H1 (cell line): ENCODE measurements at regions not wholly inside any gene's neighbourhood (a gene's known extent, or its start where the extent isn't known, plus 50 kb on each side); places are given as distances from the start of the nearest gene placed in this dataset.
A peak's percentile ranks its signal among the peaks of the same experiment; 100 is the strongest.

Experiments
- CTCF ChIA-PET: fragments of 300-600 bp; sonication (Branson Sonifier 250); formaldehyde crosslinking; loops from one replicate; lab custom pipeline; 2021; ENCODE audit not compliant: partially characterized antibody; lab: Charles Lee
- POLR2A ChIA-PET: fragments of 300-600 bp; sonication (Branson Sonifier 250); formaldehyde crosslinking; loops from one replicate; lab custom pipeline; 2021; ENCODE audit warnings: inconsistent platforms; ENCODE audit not compliant: partially characterized antibody; lab: Charles Lee
- DNase-seq, 2 experiments: peaks; one replicate each; pipeline versions ENCODE4 v3.0.0 to v3.0.0-alpha.2; 2010 to 2022; ENCODE audit warnings: low spot score in 2 of 2, low read depth in 1 of 2, mixed read lengths in 1 of 2
- FAIRE-seq: peaks from 2 replicates; lab custom pipeline; 2011; peaks lifted over from hg19 to GRCh38; lab: Jason Lieb, UNC
- H2AFZ ChIP-seq: 2 replicates; pipeline ENCODE4 v1.8.1; 2012; ENCODE audit warnings: low read length, inconsistent platforms
- H2AK5ac ChIP-seq: 2 replicates; pipeline ENCODE4 v1.6.1; 2013; ENCODE audit warnings: low read depth, low read length
- H2BK120ac ChIP-seq: replicated peaks from 2 replicates; pipeline ENCODE3; 2013; ENCODE audit warnings: low read depth, low read length, inconsistent platforms
- H2BK12ac ChIP-seq: 2 replicates; pipeline ENCODE4 v1.6.1; 2013; ENCODE audit warnings: low read depth, low read length
- H2BK15ac ChIP-seq: 2 replicates; pipeline ENCODE4 v1.6.1; 2013; ENCODE audit warnings: low read length
- H2BK20ac ChIP-seq: 2 replicates; pipeline ENCODE4 v1.6.1; 2013; ENCODE audit warnings: low read length
- H2BK5ac ChIP-seq: 2 replicates; pipeline ENCODE4 v1.6.1; 2013; ENCODE audit warnings: low read depth, low read length
- H3K14ac ChIP-seq: 2 replicates; pipeline ENCODE4 v1.6.1; 2013; ENCODE audit warnings: inconsistent platforms; ENCODE audit not compliant: insufficient read length
- H3K18ac ChIP-seq: 2 replicates; pipeline ENCODE4 v1.6.1; 2013; ENCODE audit warnings: low read length; ENCODE audit errors: extremely low read depth
- H3K23ac ChIP-seq: 2 replicates; pipeline ENCODE4 v1.6.1; 2013; ENCODE audit warnings: inconsistent platforms; ENCODE audit not compliant: insufficient read length
- H3K23me2 ChIP-seq: 2 replicates; pipeline ENCODE4 v1.6.1; 2013; ENCODE audit warnings: low read depth, low read length
- H3K27ac ChIP-seq: 2 replicates; pipeline ENCODE4 v1.6.1; 2011; ENCODE audit warnings: low read depth, low read length, inconsistent platforms
- H3K27me3 ChIP-seq, 4 experiments: replicated peaks in 1 of 4; 1 replicate in 1 of 4; 2 replicates in 3 of 4; pipeline versions ENCODE4 v1.6.1 to v1.8.1; 2011 to 2013; ENCODE audit warnings: low read length in 3 of 4, mild to moderate bottlenecking in 3 of 4, inconsistent platforms in 2 of 4, mixed read lengths in 2 of 4, moderate library complexity in 1 of 4; ENCODE audit not compliant: control insufficient read depth in 3 of 4, insufficient read depth in 3 of 4; ENCODE audit errors: extremely low read depth in 1 of 4
- H3K36me3 ChIP-seq, 4 experiments: 2 replicates each; pipeline versions ENCODE4 v1.6.1 to v1.8.1; 2011 to 2013; ENCODE audit warnings: mild to moderate bottlenecking in 4 of 4, low read length in 3 of 4, moderate library complexity in 2 of 4, control low read depth in 1 of 4, inconsistent platforms in 1 of 4; ENCODE audit not compliant: insufficient read depth in 4 of 4, control insufficient read depth in 2 of 4
- H3K4ac ChIP-seq: replicated peaks from 2 replicates; pipeline ENCODE3; 2013; ENCODE audit warnings: low read length, low read depth, mixed read lengths, inconsistent platforms; ENCODE audit not compliant: insufficient read length
- H3K4me1 ChIP-seq, 4 experiments: replicated peaks in 1 of 4; 1 replicate in 1 of 4; 2 replicates in 3 of 4; pipeline versions ENCODE4 v1.6.1 to v1.8.1; 2011 to 2013; ENCODE audit warnings: low read length in 3 of 4, inconsistent platforms in 2 of 4, mixed read lengths in 1 of 4; ENCODE audit not compliant: insufficient read depth in 4 of 4, control insufficient read depth in 3 of 4
- H3K4me2 ChIP-seq, 2 experiments: 2 replicates each; pipeline versions ENCODE4 v1.6.1 to v1.8.1; 2011 to 2013; ENCODE audit warnings: low read depth in 2 of 2, low read length in 2 of 2, control low read depth in 1 of 2, inconsistent platforms in 1 of 2, mild to moderate bottlenecking in 1 of 2; ENCODE audit not compliant: insufficient read depth in 1 of 2
- H3K4me3 ChIP-seq, 4 experiments: fragments of 200-600, 300-600 bp in 1 of 4; sonication (generic), shearing (Covaris generic), sonication (Bioruptor Twin) in 1 of 4; 2 replicates each; pipeline versions ENCODE4 v1.5.1 to v1.8.1; 2011 to 2016; ENCODE audit warnings: low read length in 4 of 4, low read depth in 3 of 4, control low read depth in 2 of 4, inconsistent platforms in 2 of 4, mild to moderate bottlenecking in 2 of 4, mixed read lengths in 1 of 4, moderate library complexity in 1 of 4; ENCODE audit not compliant: insufficient read depth in 2 of 4; ENCODE audit errors: extremely low read depth in 1 of 4
- H3K56ac ChIP-seq: replicated peaks from 2 replicates; pipeline ENCODE3; 2013; ENCODE audit warnings: low read depth, mild to moderate bottlenecking, mixed read lengths, low read length, inconsistent platforms; ENCODE audit not compliant: insufficient read length
- H3K79me1 ChIP-seq: 2 replicates; pipeline ENCODE4 v1.6.1; 2013; ENCODE audit warnings: low read depth, low read length, control low read depth
- H3K79me2 ChIP-seq, 2 experiments: 2 replicates each; pipeline versions ENCODE4 v1.6.1 to v1.8.1; 2012 to 2013; ENCODE audit warnings: low read length in 2 of 2, mild to moderate bottlenecking in 2 of 2, inconsistent platforms in 1 of 2; ENCODE audit not compliant: insufficient read depth in 2 of 2, control insufficient read depth in 1 of 2
- H3K9ac ChIP-seq, 4 experiments: replicated peaks in 1 of 4; 1 replicate in 1 of 4; 2 replicates in 3 of 4; pipeline versions ENCODE4 v1.6.1 to v1.8.1; 2011 to 2013; ENCODE audit warnings: low read depth in 3 of 4, low read length in 3 of 4, control low read depth in 2 of 4, mild to moderate bottlenecking in 2 of 4, moderate library complexity in 2 of 4, inconsistent platforms in 1 of 4; ENCODE audit errors: extremely low read depth in 1 of 4
- H3K9me3 ChIP-seq, 2 experiments: 2 replicates each; pipeline versions ENCODE4 v1.6.1 to v1.8.1; 2012 to 2013; ENCODE audit warnings: mild to moderate bottlenecking in 2 of 2, moderate library complexity in 2 of 2, control low read depth in 1 of 2, inconsistent platforms in 1 of 2, low read depth in 1 of 2, low read length in 1 of 2, mixed read lengths in 1 of 2; ENCODE audit not compliant: insufficient read depth in 2 of 2
- H4K20me1 ChIP-seq, 2 experiments: replicated peaks in 1 of 2; 2 replicates each; pipeline versions ENCODE3 to v1.8.1; 2011 to 2013; ENCODE audit warnings: inconsistent platforms in 2 of 2, low read length in 2 of 2, mild to moderate bottlenecking in 1 of 2; ENCODE audit not compliant: insufficient read depth in 2 of 2, control insufficient read depth in 1 of 2
- H4K5ac ChIP-seq: 2 replicates; pipeline ENCODE4 v1.6.1; 2013; ENCODE audit warnings: low read length, low read depth, mixed read lengths, inconsistent platforms; ENCODE audit not compliant: insufficient read length
- H4K8ac ChIP-seq: 2 replicates; pipeline ENCODE4 v1.8.0; 2013; ENCODE audit warnings: mild to moderate bottlenecking, moderate library complexity, low read length, inconsistent platforms; ENCODE audit not compliant: insufficient read depth; ENCODE audit errors: extremely low read depth
- H4K91ac ChIP-seq: replicated peaks from 2 replicates; pipeline ENCODE3; 2013; ENCODE audit warnings: low read length, mixed read lengths, inconsistent platforms; ENCODE audit not compliant: insufficient read length
- ASH2L ChIP-seq: fragments of 200-600, 300-600 bp; sonication (generic); IDR thresholded peaks from one replicate; pipeline ENCODE4 v1.7.1; 2017; ENCODE audit warnings: low read length
- CTCF ChIP-seq, 3 experiments: IDR thresholded peaks; 1 replicate in 2 of 3; 2 replicates in 1 of 3; pipeline versions ENCODE4 v1.5.1 to v1.6.1; 2011; ENCODE audit warnings: low read length in 3 of 3, mild to moderate bottlenecking in 3 of 3, inconsistent platforms in 2 of 3, low read depth in 1 of 3, moderate library complexity in 1 of 3; ENCODE audit not compliant: insufficient read depth in 1 of 3; ENCODE audit errors: control extremely low read depth in 1 of 3
- JUND ChIP-seq: IDR thresholded peaks from 2 replicates; pipeline ENCODE4 v1.6.1; 2011; ENCODE audit warnings: mild to moderate bottlenecking, improper control_type of control experiment, low read length
- MAFK ChIP-seq: IDR thresholded peaks from 2 replicates; pipeline ENCODE4 v1.6.1; 2012; ENCODE audit warnings: low read depth, mild to moderate bottlenecking, improper control_type of control experiment, low read length
- SP1 ChIP-seq: IDR thresholded peaks from 2 replicates; pipeline ENCODE4 v1.6.1; 2011; ENCODE audit warnings: low read depth, low read length
- WGBS, 2 experiments: shearing (Covaris generic) in 1 of 2; methylation state at CpG; one replicate each; pipeline versions ENCODE4 v1.1.6 to v1.1.7; 2013 to 2015; ENCODE audit warnings: low lambda C conversion rate in 2 of 2, mixed read lengths in 2 of 2, inconsistent platforms in 1 of 2, low coverage in 1 of 2, missing lambda C conversion rate in 1 of 2; ENCODE audit not compliant: insufficient replicate concordance in 2 of 2, insufficient coverage in 1 of 2, insufficient read length in 1 of 2; ENCODE audit errors: extremely low coverage in 1 of 2, missing lambda C conversion rate in 1 of 2; 5-methylcytosine and 5-hydroxymethylcytosine counted together

DNA sequence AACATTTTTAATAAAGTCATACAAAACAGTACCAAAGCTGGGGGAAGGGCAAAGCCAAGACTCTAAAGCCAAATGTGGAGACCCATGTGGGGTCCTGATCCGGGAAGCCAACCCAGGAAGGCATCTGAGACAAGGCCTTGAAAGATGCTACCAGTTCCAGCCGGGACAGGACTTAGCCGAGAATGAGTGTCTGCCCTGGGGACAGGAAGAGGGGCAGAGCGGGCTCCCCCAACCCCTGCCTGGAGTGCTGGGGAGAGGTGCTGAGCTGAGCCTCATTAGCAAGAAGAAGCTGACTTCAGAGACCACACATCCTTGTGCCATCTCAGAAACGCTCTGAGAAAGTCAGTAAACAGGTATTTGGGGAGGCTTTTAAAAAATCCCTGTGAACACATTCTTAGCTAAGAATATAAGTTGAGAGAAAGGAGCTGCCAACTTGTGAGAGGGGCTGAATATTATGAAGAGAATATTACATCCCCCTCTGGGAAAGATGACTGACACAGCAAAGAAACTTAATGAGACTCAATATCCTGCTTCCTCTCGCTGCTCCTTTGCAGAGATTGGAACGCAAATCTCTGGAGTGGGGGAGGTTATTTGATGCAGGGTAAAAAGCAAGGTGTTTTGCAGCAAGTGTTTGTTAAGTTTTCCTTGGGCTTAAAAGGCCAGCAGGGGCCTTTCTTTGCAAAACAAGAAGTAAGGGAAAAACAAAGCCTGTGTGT is 103.3 kb upstream of the KCND3 start:
- Histone ChIP-seq H2AFZ (peak overlapping the region; percentile 1; the same call in 1 of the 2 replicates), H2BK5ac (no peak overlapping the region), H2BK15ac (no peak overlapping the region), H2BK20ac (no peak overlapping the region), H4K8ac (no peak overlapping the region), H3K36me3 (no peaks in the 10 kb centered on the region), H3K56ac (no peak overlapping the region), H3K79me2 (no peaks in the 10 kb centered on the region), H3K4me3 (peak overlapping the region in 2 of 4 experiments; percentile 11 to 40; a peak in 3 of 8 replicates), H2BK120ac (no peak overlapping the region), H2AK5ac (no peak overlapping the region), H3K27me3 (no peaks in the 10 kb centered on the region), H3K4ac (no peak overlapping the region), H3K9ac (no peak overlapping the region), H4K5ac (no peak overlapping the region), H3K27ac (no peak overlapping the region; the same call in 1 of the 2 replicates), H3K4me1 (peaks cover 2 to 16% (median 11%) of the 10 kb centered on the region in 4 experiments), H4K20me1 (no peaks in the 10 kb centered on the region), H3K23me2 (no peaks in the 10 kb centered on the region), H3K79me1 (no peaks in the 10 kb centered on the region), H2BK12ac (no peak overlapping the region), H3K9me3 (no peaks in the 10 kb centered on the region), H3K23ac (no peak overlapping the region), H3K14ac (no peak overlapping the region), H4K91ac (no peak overlapping the region), H3K4me2 (peak overlapping the region; percentile 37 to 53), H3K18ac (peak overlapping the region; percentile 1; the same call in 1 of the 2 replicates)
- POLR2A ChIA-PET = interaction anchor here (0.7 to 0.9 kb wide), 2 partner anchors 23 to 41 kb away, joined by 3 to 4 read pairs; no protein-coding TSS in a partner anchor
- WGBS, 2 experiments = 39% methylated on average over 7 of the region's 7 CpGs; no CpG with 5 or more reads in 1 of the 2 experiments
- DNase-seq (peak in 1 of 2 experiments; percentile 49), FAIRE-seq (peak; percentile 72)
- no peak for TF ChIP-seq MAFK
- no peak for TF ChIP-seq JUND
- no peak for TF ChIP-seq CTCF (IDR thresholded peaks at IDR 0.05; ENCODE audit: control extremely low read depth in 1 of 3, insufficient read depth in 1 of 3, low read depth in 1 of 3, low read length in 3 of 3)
- peak; percentile 60 for TF ChIP-seq ASH2L
- 0 out of 2 replicates have a peak, but pooled peaks have one; percentile 38 for TF ChIP-seq SP1
- CTCF ChIA-PET = interaction anchor here (1.3 kb wide), 2 partner anchors 10 to 23 kb away, joined by 4 read pairs; no protein-coding TSS in a partner anchor
